ENCODE measurements at regions not wholly inside any gene's neighbourhood (a gene's known extent, or its start where the extent isn't known, plus 50 kb on each side); places are given as distances from the start of the nearest gene placed in this dataset.

GRCh38 chr2:139825726-139826125 lies 1045.5 kb upstream of the NXPH2 start:
- 18 to 53% (median 31%) methylated on average over 1 of the region's 1 CpG for WGBS, 3 donors
- Histone ChIP-seq H3K9me3 (no peaks in the 10 kb centered on the region), H3K27ac (no peak overlapping the region), H3K27me3 (no peaks in the 10 kb centered on the region), H3K36me3 (no peaks in the 10 kb centered on the region), H3K4me1 (ENCODE audit: insufficient read depth) (no peaks in the 10 kb centered on the region), H3K4me3 (no peak overlapping the region)
- intact Hi-C loops (cut with DNase I), result no loop called here
- TF ChIP-seq CTCF (IDR thresholded peaks at IDR 0.05), result no peak
- no peak for DNase-seq

GRCh38 chr2:139819273-139819796 lies 1039.1 kb upstream of the NXPH2 start:
- TF ChIP-seq EP300 (IDR thresholded peaks at IDR 0.05) (no peak), CTCF (IDR thresholded peaks at IDR 0.05) (no peak), POLR2A (IDR thresholded peaks at IDR 0.05) (no peak)
- no peaks in the 10 kb centered on the region for H3K4me1 ChIP-seq (ENCODE audit: insufficient read depth)
- no peak overlapping the region for H3K4me3 ChIP-seq
- no peak overlapping the region for H3K27ac ChIP-seq
- no peak for DNase-seq
- no peaks in the 10 kb centered on the region for H3K36me3 ChIP-seq
- H3K27me3 ChIP-seq, result no peaks in the 10 kb centered on the region
- intact Hi-C loops (cut with DNase I), result no loop called here
- no peaks in the 10 kb centered on the region for H3K9me3 ChIP-seq
- 41 to 64% (median 43%) methylated on average over 2 of the region's 2 CpGs for WGBS, 3 donors

GRCh38 chr2:139814458-139814857 lies 1034.3 kb upstream of the NXPH2 start:
- no peaks in the 10 kb centered on the region for H3K36me3 ChIP-seq
- DNase-seq, result no peak
- H3K27ac ChIP-seq, result no peak overlapping the region
- H3K9me3 ChIP-seq, result no peaks in the 10 kb centered on the region
- 84 to 85% (median 85%) methylated on average over 2 of the region's 2 CpGs for WGBS, 3 donors
- H3K4me1 ChIP-seq (ENCODE audit: insufficient read depth), result no peaks in the 10 kb centered on the region
- intact Hi-C loops (cut with DNase I), result no loop called here
- H3K4me3 ChIP-seq, result no peak overlapping the region
- no peak for TF ChIP-seq CTCF (IDR thresholded peaks at IDR 0.05)
- no peak for TF ChIP-seq POLR2A (IDR thresholded peaks at IDR 0.05)
- TF ChIP-seq EP300 (IDR thresholded peaks at IDR 0.05), result no peak
- H3K27me3 ChIP-seq, result no peaks in the 10 kb centered on the region

GRCh38 chr2:139813340-139813739 lies 1033.2 kb upstream of the NXPH2 start:
- TF ChIP-seq POLR2A (IDR thresholded peaks at IDR 0.05), result no peak
- TF ChIP-seq EP300 (IDR thresholded peaks at IDR 0.05), result no peak
- TF ChIP-seq CTCF (IDR thresholded peaks at IDR 0.05), result no peak
- no peaks in the 10 kb centered on the region for H3K36me3 ChIP-seq
- no peaks in the 10 kb centered on the region for H3K4me1 ChIP-seq (ENCODE audit: insufficient read depth)
- 83 to 92% (median 83%) methylated on average over 2 of the region's 2 CpGs for WGBS, 3 donors
- intact Hi-C loops (cut with DNase I), result no loop called here
- no peak for DNase-seq
- no peaks in the 10 kb centered on the region for H3K27me3 ChIP-seq
- no peak overlapping the region for H3K27ac ChIP-seq
- H3K4me3 ChIP-seq, result no peak overlapping the region
- H3K9me3 ChIP-seq, result no peaks in the 10 kb centered on the region

GRCh38 chr2:139805441-139805840 lies 1025.3 kb upstream of the NXPH2 start:
- Histone ChIP-seq H3K36me3 (no peaks in the 10 kb centered on the region), H3K27me3 (no peaks in the 10 kb centered on the region), H3K27ac (no peak overlapping the region), H3K4me1 (ENCODE audit: insufficient read depth) (no peaks in the 10 kb centered on the region), H3K9me3 (no peaks in the 10 kb centered on the region), H3K4me3 (no peak overlapping the region)
- no peak for DNase-seq
- TF ChIP-seq CTCF (IDR thresholded peaks at IDR 0.05), result no peak
- TF ChIP-seq EP300 (IDR thresholded peaks at IDR 0.05), result no peak
- no peak for TF ChIP-seq POLR2A (IDR thresholded peaks at IDR 0.05)
- WGBS, 3 donors, result 13 to 20% (median 16%) methylated on average over 4 of the region's 4 CpGs
- intact Hi-C loops (cut with DNase I), result no loop called here
